ENCODE measurements at regions not wholly inside any gene's neighbourhood (a gene's known extent, or its start where the extent isn't known, plus 50 kb on each side); places are given as distances from the start of the nearest gene placed in this dataset.

- DNase-seq (ENCODE audit: low read depth, low spot score) (no peak), ATAC-seq (no peak)
- no peaks in the 10 kb centered on the region for H3K27me3 ChIP-seq (ENCODE audit: insufficient read depth, low read length)
- no peak overlapping the region for H3K4me3 ChIP-seq (replicated peaks in 1 of 2; ENCODE audit: low read depth in 1 of 2, low read length in 2 of 2)
- intact Hi-C loops (cut with micrococcal nuclease): no loop called here
- TF ChIP-seq REST (IDR thresholded peaks at IDR 0.05; ENCODE audit: low read depth) (no peak), EGR1 (IDR thresholded peaks at IDR 0.05; ENCODE audit: low read depth) (no peak), EZH2 (IDR thresholded peaks at IDR 0.05) (no peak), JUND (IDR thresholded peaks at IDR 0.05) (no peak), SIN3A (IDR thresholded peaks at IDR 0.05; ENCODE audit: low read depth) (no peak), CEBPB (IDR thresholded peaks at IDR 0.05; ENCODE audit: low read depth) (no peak), CBX3 (IDR thresholded peaks at IDR 0.05; ENCODE audit: low read depth) (no peak), FOSL1 (IDR thresholded peaks at IDR 0.05; ENCODE audit: low read depth) (no peak), TCF7L2 (IDR thresholded peaks at IDR 0.05; ENCODE audit: borderline replicate concordance, extremely low read depth, insufficient read depth, insufficient read length) (no peak), ZBTB33 (IDR thresholded peaks at IDR 0.05; ENCODE audit: extremely low read depth, insufficient replicate concordance, low read length) (no peak), ZNF274 (IDR thresholded peaks at IDR 0.05; ENCODE audit: low read depth, low read length) (no peak), EZH2phosphoT487 (IDR thresholded peaks at IDR 0.05; ENCODE audit: borderline replicate concordance) (no peak)
- no peak overlapping the region for H3K9ac ChIP-seq (ENCODE audit: low read length)
- POLR2A ChIA-PET: no interaction called here
- no peak overlapping the region for H3K4me2 ChIP-seq (ENCODE audit: low read length)
- no peaks in the 10 kb centered on the region for H3K79me2 ChIP-seq (ENCODE audit: insufficient read depth, low read length)
- no peaks in the 10 kb centered on the region for H4K20me1 ChIP-seq (ENCODE audit: insufficient read depth)
- H2AFZ ChIP-seq (ENCODE audit: low read depth, low read length, poor library complexity, severe bottlenecking): no peak overlapping the region
- H3K4me1 ChIP-seq (ENCODE audit: control insufficient read depth in 1 of 2, insufficient read depth in 2 of 2, low read length in 2 of 2): no peaks in the 10 kb centered on the region
- peaks cover 10 to 14% of the 10 kb centered on the region in 2 experiments; a peak in 3 of 4 replicates for H3K9me3 ChIP-seq (ENCODE audit: control insufficient read depth in 1 of 2, insufficient read depth in 1 of 2, low read depth in 1 of 2, low read length in 2 of 2)
- BruUV-seq (replicated peaks): no TSS peak
- H3K27ac ChIP-seq (ENCODE audit: low read depth, low read length): no peak overlapping the region
- no peaks in the 10 kb centered on the region for H3K36me3 ChIP-seq (ENCODE audit: control insufficient read depth in 1 of 2, insufficient read depth in 2 of 2, low read length in 2 of 2)
- H3K9me2 ChIP-seq (ENCODE audit: insufficient read depth): no peaks in the 10 kb centered on the region
- RAD21 ChIA-PET (ENCODE audit: low non-redundant PET in 1 of 2, low total read pairs in 2 of 2, uncharacterized antibody in 2 of 2, unreplicated experiment in 2 of 2): no interaction called here
- CTCF ChIA-PET: no interaction called here
These were observed 588.1 kb downstream of the DCDC2C start for GRCh38 chr2:4291430-4291829.
